Neuronal stem cell (in vitro differentiated cells): ENCODE measurements at regions not wholly inside any gene's neighbourhood (a gene's known extent, or its start where the extent isn't known, plus 50 kb on each side); places are given as distances from the start of the nearest gene placed in this dataset.

Experiments
- DNase-seq: peaks from one replicate; pipeline ENCODE4 v3.0.0-alpha.2; 2013; ENCODE audit warnings: low spot score
- H2AFZ ChIP-seq: one replicate; pipeline ENCODE4 v1.6.1; 2013; ENCODE audit warnings: mild to moderate bottlenecking, low read length, inconsistent platforms
- H2AK5ac ChIP-seq: 2 replicates; pipeline ENCODE4 v1.6.1; 2013; ENCODE audit warnings: low read depth, mild to moderate bottlenecking, inconsistent platforms, low read length, moderate library complexity, mixed read lengths
- H2BK120ac ChIP-seq: 2 replicates; pipeline ENCODE4 v1.6.1; 2013; ENCODE audit warnings: low read depth, mild to moderate bottlenecking, inconsistent platforms, low read length, moderate library complexity, mixed read lengths
- H2BK12ac ChIP-seq: one replicate; pipeline ENCODE4 v1.6.1; 2013; ENCODE audit warnings: low read length, inconsistent platforms
- H2BK15ac ChIP-seq: 2 replicates; pipeline ENCODE4 v1.6.1; 2013; ENCODE audit warnings: mild to moderate bottlenecking, low read length, inconsistent platforms, mixed read lengths
- H2BK5ac ChIP-seq: one replicate; pipeline ENCODE4 v1.6.1; 2013; ENCODE audit warnings: inconsistent platforms, mild to moderate bottlenecking, low read length, moderate library complexity
- H3K14ac ChIP-seq: one replicate; pipeline ENCODE4 v1.6.1; 2013; ENCODE audit warnings: low read length, inconsistent platforms
- H3K18ac ChIP-seq: 2 replicates; pipeline ENCODE4 v1.6.1; 2013; ENCODE audit warnings: low read length, inconsistent platforms
- H3K23ac ChIP-seq: 2 replicates; pipeline ENCODE4 v1.6.1; 2013; ENCODE audit warnings: low read depth, mild to moderate bottlenecking, mixed read lengths, low read length, inconsistent platforms; ENCODE audit not compliant: poor library complexity
- H3K27ac ChIP-seq: replicated peaks from 3 replicates; pipeline ENCODE4 v1.5.1; 2013; ENCODE audit warnings: low read length, inconsistent platforms
- H3K27me3 ChIP-seq, 3 experiments: 2 replicates each; pipeline ENCODE4 v1.6.1; 2013; ENCODE audit warnings: low read length in 3 of 3, mild to moderate bottlenecking in 2 of 3, inconsistent platforms in 1 of 3, low read depth in 1 of 3, mixed read lengths in 1 of 3, moderate library complexity in 1 of 3; ENCODE audit not compliant: control insufficient read depth in 3 of 3, insufficient read depth in 3 of 3
- H3K36me3 ChIP-seq, 2 donors: replicated peaks in 1 of 2; 2 replicates each; pipeline ENCODE4 v1.6.1; 2013; ENCODE audit warnings: low read length in 2 of 2; ENCODE audit not compliant: control insufficient read depth in 2 of 2, insufficient read depth in 2 of 2
- H3K4ac ChIP-seq: 2 replicates; pipeline ENCODE4 v1.6.1; 2013; ENCODE audit warnings: inconsistent platforms, mild to moderate bottlenecking, low read length, moderate library complexity
- H3K4me1 ChIP-seq, 2 donors: 1 replicate in 1 of 2; 2 replicates in 1 of 2; pipeline ENCODE4 v1.6.1; 2013; ENCODE audit warnings: low read length in 2 of 2, low read depth in 1 of 2; ENCODE audit not compliant: control insufficient read depth in 2 of 2, insufficient read depth in 1 of 2
- H3K4me2 ChIP-seq: one replicate; pipeline ENCODE4 v1.6.1; 2013; ENCODE audit warnings: mild to moderate bottlenecking, low read length, inconsistent platforms; ENCODE audit not compliant: insufficient read depth, poor library complexity, severe bottlenecking
- H3K4me3 ChIP-seq, 2 donors: 2 replicates each; pipeline ENCODE4 v1.5.1; 2013; ENCODE audit warnings: low read length in 2 of 2, mild to moderate bottlenecking in 2 of 2, inconsistent platforms in 1 of 2, moderate library complexity in 1 of 2
- H3K79me1 ChIP-seq: one replicate; pipeline ENCODE4 v1.6.1; 2013; ENCODE audit warnings: low read depth, mild to moderate bottlenecking, inconsistent platforms, low read length, moderate library complexity
- H3K9ac ChIP-seq: one replicate; pipeline ENCODE4 v1.6.1; 2013; ENCODE audit warnings: mild to moderate bottlenecking, low read depth, low read length, inconsistent platforms; ENCODE audit not compliant: poor library complexity
- H3K9me3 ChIP-seq, 2 donors: replicated peaks in 1 of 2; 2 replicates each; pipeline versions ENCODE3 to v1.6.1; 2013; ENCODE audit warnings: low read length in 2 of 2, mild to moderate bottlenecking in 2 of 2, inconsistent platforms in 1 of 2, low read depth in 1 of 2, mixed read lengths in 1 of 2, moderate library complexity in 1 of 2; ENCODE audit not compliant: control insufficient read depth in 2 of 2, insufficient read depth in 1 of 2
- H4K8ac ChIP-seq: one replicate; pipeline ENCODE4 v1.6.1; 2013; ENCODE audit warnings: low read depth, mild to moderate bottlenecking, inconsistent platforms, low read length, moderate library complexity
- H4K91ac ChIP-seq: one replicate; pipeline ENCODE4 v1.6.1; 2013; ENCODE audit warnings: low read length, low read depth, mild to moderate bottlenecking, inconsistent platforms; ENCODE audit not compliant: poor library complexity
- WGBS, 2 donors: extraction: QIAGEN DNeasy Blood & Tissue Kit; methylation state at CpG; one replicate each; pipeline ENCODE4 v1.1.7; 2013; ENCODE audit warnings: missing lambda C conversion rate in 2 of 2, mixed read lengths in 1 of 2; ENCODE audit not compliant: insufficient read length in 2 of 2, insufficient replicate concordance in 1 of 2; ENCODE audit errors: extremely low coverage in 2 of 2; 5-methylcytosine and 5-hydroxymethylcytosine counted together

DNA sequence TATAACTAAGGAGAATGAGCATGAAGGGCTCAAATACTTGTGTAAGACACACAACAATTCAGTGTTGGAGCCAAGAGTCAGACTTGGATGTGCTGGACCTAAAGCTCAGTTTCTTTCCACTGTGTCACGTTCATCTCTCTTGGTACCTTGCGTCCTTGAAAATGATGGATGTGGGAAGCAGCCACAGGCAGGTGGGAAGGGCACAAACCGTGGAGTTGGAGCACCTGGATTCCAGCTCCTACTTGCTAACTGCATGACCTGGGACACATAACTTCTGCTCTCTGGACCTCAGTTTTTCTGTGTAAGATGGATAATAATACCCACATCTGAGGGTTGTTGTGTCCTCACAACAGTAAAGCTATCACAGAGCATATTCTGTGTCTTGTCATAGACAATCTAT is 53.1 kb upstream of the PPP1CB start:
- H3K4me3 ChIP-seq: no peak overlapping the region
- H2AFZ ChIP-seq: no peak overlapping the region
- DNase-seq: no peak
- peaks cover 2 to 11% of the 10 kb centered on the region in 2 donors for H3K4me1 ChIP-seq
- no peaks in the 10 kb centered on the region for H3K79me1 ChIP-seq
- H4K8ac ChIP-seq: no peak overlapping the region
- no peak overlapping the region for H3K18ac ChIP-seq
- H3K36me3 ChIP-seq: no peaks in the 10 kb centered on the region
- H3K27ac ChIP-seq: no peak overlapping the region
- WGBS, 2 donors: no CpG with 5 or more reads among the region's 3 CpGs
- no peak overlapping the region for H3K14ac ChIP-seq
- no peak overlapping the region for H3K4ac ChIP-seq
- H3K9me3 ChIP-seq: no peaks in the 10 kb centered on the region
- no peak overlapping the region for H3K4me2 ChIP-seq
- no peak overlapping the region for H4K91ac ChIP-seq
- H2AK5ac ChIP-seq: no peak overlapping the region
- no peak overlapping the region for H3K9ac ChIP-seq
- H2BK120ac ChIP-seq: no peak overlapping the region
- H3K23ac ChIP-seq: no peak overlapping the region
- H2BK12ac ChIP-seq: no peak overlapping the region
- no peak overlapping the region for H2BK5ac ChIP-seq
- H3K27me3 ChIP-seq: no peaks in the 10 kb centered on the region
- H2BK15ac ChIP-seq: no peak overlapping the region
